Neural cell (in vitro differentiated cells): ENCODE measurements at regions not wholly inside any gene's neighbourhood (a gene's known extent, or its start where the extent isn't known, plus 50 kb on each side); places are given as distances from the start of the nearest gene placed in this dataset.

Experiments
- H2AFZ ChIP-seq: fragments of 200-600, 300-800 bp; sonication (generic), shearing (Covaris generic); 2 replicates; pipeline ENCODE4 v1.6.0; 2014; ENCODE audit warnings: low read depth, mild to moderate bottlenecking, antibody characterized with exemption, low read length, moderate library complexity
- H3F3A ChIP-seq: fragments of 200-600 bp; shearing (Covaris generic); 2 replicates; pipeline ENCODE4 v1.6.1; 2016; ENCODE audit warnings: mild to moderate bottlenecking, moderate library complexity, mixed read lengths, antibody characterized with exemption, low read length; ENCODE audit not compliant: insufficient read depth, poor library complexity, severe bottlenecking
- H3K27ac ChIP-seq: fragments of 200-600, 300-800 bp; sonication (generic), shearing (Covaris generic); 2 replicates; pipeline ENCODE4 v1.5.1; 2014; ENCODE audit warnings: mild to moderate bottlenecking, low read length, moderate library complexity
- H3K27me3 ChIP-seq: fragments of 300-800, 200-600 bp; sonication (generic), shearing (Covaris generic); 2 replicates; pipeline ENCODE4 v1.6.0; 2014; ENCODE audit warnings: mild to moderate bottlenecking, low read depth, low read length, moderate library complexity; ENCODE audit not compliant: insufficient read depth
- H3K36me3 ChIP-seq: fragments of 300-800, 200-600 bp; sonication (generic), shearing (Covaris generic); 2 replicates; pipeline ENCODE4 v1.5.1; 2014; ENCODE audit warnings: mild to moderate bottlenecking, antibody characterized with exemption, low read length, moderate library complexity; ENCODE audit not compliant: insufficient read depth
- H3K4me2 ChIP-seq: fragments of 300-800, 200-600 bp; sonication (generic), shearing (Covaris generic); 2 replicates; pipeline ENCODE4 v1.6.0; 2014; ENCODE audit warnings: mild to moderate bottlenecking, low read length
- H3K4me3 ChIP-seq: fragments of 300-800, 200-600 bp; sonication (generic), shearing (Covaris generic); 2 replicates; pipeline ENCODE4 v1.5.1; 2014; ENCODE audit warnings: mild to moderate bottlenecking, low read length, moderate library complexity
- H3K79me2 ChIP-seq: fragments of 200-600 bp; shearing (Covaris generic); replicated peaks from 2 replicates; pipeline ENCODE4 v1.6.0; 2014; ENCODE audit warnings: mild to moderate bottlenecking, low read length, moderate library complexity; ENCODE audit not compliant: insufficient read depth
- H3K9ac ChIP-seq: fragments of 300-800, 200-600 bp; sonication (generic), shearing (Covaris generic); 2 replicates; pipeline ENCODE4 v1.6.1; 2016; ENCODE audit warnings: mild to moderate bottlenecking, low read length, mixed read lengths
- H3K9me2 ChIP-seq: fragments of 200-600 bp; shearing (Covaris generic); 2 replicates; pipeline ENCODE4 v1.6.1; 2016; ENCODE audit warnings: mild to moderate bottlenecking, low read length, mixed read lengths; ENCODE audit not compliant: insufficient read depth
- H3K9me3 ChIP-seq: fragments of 200-600, 300-800 bp; sonication (generic), shearing (Covaris generic); 2 replicates; pipeline ENCODE4 v1.6.1; 2016; ENCODE audit warnings: mild to moderate bottlenecking, mixed run types, low read length, moderate library complexity, mixed read lengths
- H4K20me1 ChIP-seq: fragments of 200-600 bp; shearing (Covaris generic); 2 replicates; pipeline ENCODE4 v1.6.1; 2016; ENCODE audit warnings: mild to moderate bottlenecking, mixed run types; ENCODE audit not compliant: insufficient read depth
- EP300 ChIP-seq: fragments of 450-650 bp; conservative IDR thresholded peaks from 2 replicates; pipeline ENCODE4 v1.6.1; 2014; ENCODE audit warnings: antibody characterized with exemption, mild to moderate bottlenecking, moderate library complexity; ENCODE audit not compliant: poor library complexity, severe bottlenecking
- EZH2 ChIP-seq: fragments of 200-600, 300-800 bp; shearing (Covaris generic), sonication (generic); IDR thresholded peaks from 2 replicates; pipeline ENCODE4 v1.6.1; 2014; ENCODE audit warnings: antibody characterized with exemption, low read length, borderline replicate concordance, mild to moderate bottlenecking; ENCODE audit not compliant: insufficient read depth, poor library complexity, severe bottlenecking
- MXI1 ChIP-seq: fragments of 450-650 bp; conservative IDR thresholded peaks from 2 replicates; pipeline ENCODE4 v1.6.1; 2014; ENCODE audit warnings: antibody characterized with exemption, mild to moderate bottlenecking; ENCODE audit not compliant: poor library complexity, severe bottlenecking
- POLR2AphosphoS5 ChIP-seq: IDR thresholded peaks from 2 replicates; pipeline ENCODE4 v1.6.1; 2012
- RAD21 ChIP-seq: fragments of 450-650 bp; conservative IDR thresholded peaks from 2 replicates; pipeline ENCODE4 v1.6.1; 2014; ENCODE audit warnings: antibody characterized with exemption, mild to moderate bottlenecking, moderate library complexity
- REST ChIP-seq: IDR thresholded peaks from 2 replicates; pipeline ENCODE4 v1.6.1; 2012; ENCODE audit warnings: borderline replicate concordance
- SMC3 ChIP-seq: fragments of 450-650 bp; conservative IDR thresholded peaks from 2 replicates; pipeline ENCODE4 v1.6.1; 2014; ENCODE audit warnings: antibody characterized with exemption, mild to moderate bottlenecking, moderate library complexity; ENCODE audit not compliant: poor library complexity
- TAF1 ChIP-seq: IDR thresholded peaks from 2 replicates; pipeline ENCODE4 v1.6.1; 2012; ENCODE audit warnings: low read depth
- TF ChIP-seq, protein P1 (sequence below): fragments of 450-650 bp; IDR thresholded peaks from 2 replicates; pipeline ENCODE4 v1.5.1; 2014; ENCODE audit warnings: antibody characterized with exemption, mild to moderate bottlenecking, moderate library complexity; ENCODE audit not compliant: poor library complexity, severe bottlenecking

GRCh38 chr14:61187196-61187905 lies 93.8 kb downstream of the TMEM30B start:
- no peak overlapping the region for H3K4me3 ChIP-seq
- no peak overlapping the region for H3K27ac ChIP-seq
- H4K20me1 ChIP-seq: no peaks in the 10 kb centered on the region
- H3F3A ChIP-seq: no peaks in the 10 kb centered on the region
- no peak overlapping the region for H3K4me2 ChIP-seq
- no peak for TF ChIP-seq RAD21
- H3K79me2 ChIP-seq: no peaks in the 10 kb centered on the region
- no peak overlapping the region for H3K9ac ChIP-seq
- no peaks in the 10 kb centered on the region for H3K9me3 ChIP-seq
- no peak overlapping the region for H2AFZ ChIP-seq
- H3K27me3 ChIP-seq: no peaks in the 10 kb centered on the region
- H3K9me2 ChIP-seq: no peaks in the 10 kb centered on the region
- H3K36me3 ChIP-seq: no peaks in the 10 kb centered on the region

- H3K4me3 ChIP-seq: no peak overlapping the region
- H3K36me3 ChIP-seq: no peaks in the 10 kb centered on the region
- H3K27ac ChIP-seq: no peak overlapping the region
- H3K9me3 ChIP-seq: no peaks in the 10 kb centered on the region
- H2AFZ ChIP-seq: no peak overlapping the region
- no peaks in the 10 kb centered on the region for H3F3A ChIP-seq
- H3K79me2 ChIP-seq: no peaks in the 10 kb centered on the region
- no peaks in the 10 kb centered on the region for H3K9me2 ChIP-seq
- H3K4me2 ChIP-seq: no peak overlapping the region
- no peaks in the 10 kb centered on the region for H3K27me3 ChIP-seq
- no peak overlapping the region for H3K9ac ChIP-seq
- no peaks in the 10 kb centered on the region for H4K20me1 ChIP-seq
- TF ChIP-seq SMC3 (no peak), EZH2 (no peak), POLR2AphosphoS5 (no peak), EP300 (no peak), RAD21 (no peak), MXI1 (no peak), REST (no peak), TAF1 (no peak)
- TF ChIP-seq, protein P1, sequence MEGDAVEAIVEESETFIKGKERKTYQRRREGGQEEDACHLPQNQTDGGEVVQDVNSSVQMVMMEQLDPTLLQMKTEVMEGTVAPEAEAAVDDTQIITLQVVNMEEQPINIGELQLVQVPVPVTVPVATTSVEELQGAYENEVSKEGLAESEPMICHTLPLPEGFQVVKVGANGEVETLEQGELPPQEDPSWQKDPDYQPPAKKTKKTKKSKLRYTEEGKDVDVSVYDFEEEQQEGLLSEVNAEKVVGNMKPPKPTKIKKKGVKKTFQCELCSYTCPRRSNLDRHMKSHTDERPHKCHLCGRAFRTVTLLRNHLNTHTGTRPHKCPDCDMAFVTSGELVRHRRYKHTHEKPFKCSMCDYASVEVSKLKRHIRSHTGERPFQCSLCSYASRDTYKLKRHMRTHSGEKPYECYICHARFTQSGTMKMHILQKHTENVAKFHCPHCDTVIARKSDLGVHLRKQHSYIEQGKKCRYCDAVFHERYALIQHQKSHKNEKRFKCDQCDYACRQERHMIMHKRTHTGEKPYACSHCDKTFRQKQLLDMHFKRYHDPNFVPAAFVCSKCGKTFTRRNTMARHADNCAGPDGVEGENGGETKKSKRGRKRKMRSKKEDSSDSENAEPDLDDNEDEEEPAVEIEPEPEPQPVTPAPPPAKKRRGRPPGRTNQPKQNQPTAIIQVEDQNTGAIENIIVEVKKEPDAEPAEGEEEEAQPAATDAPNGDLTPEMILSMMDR: no peak
These were observed 94.6 kb downstream of the TMEM30B start for GRCh38 chr14:61186341-61187195.
